Keratinocyte (primary cell): ENCODE measurements at regions not wholly inside any gene's neighbourhood (a gene's known extent, or its start where the extent isn't known, plus 50 kb on each side); places are given as distances from the start of the nearest gene placed in this dataset.
"Not testable (repeated sequence)": the region's sequence is repeated elsewhere in the genome, so short reads cannot be mapped to it uniquely, and the experiment has no call there.

Experiments used
- DNase-seq: peaks from one replicate; pipeline ENCODE4 v3.0.0-alpha.2; 2011; ENCODE audit warnings: low read depth, missing footprints, low spot score
- FAIRE-seq: peaks from 2 replicates; lab custom pipeline; 2011; peaks lifted over from hg19 to GRCh38; lab: Jason Lieb, UNC
- H2AFZ ChIP-seq: 2 replicates; pipeline ENCODE4 v1.6.0; 2012; ENCODE audit warnings: low read length, control low read depth, inconsistent platforms; ENCODE audit not compliant: control insufficient read depth
- H3K27ac ChIP-seq: 2 replicates; pipeline ENCODE4 v1.5.1; 2011; ENCODE audit warnings: low read length; ENCODE audit not compliant: control insufficient read depth, insufficient read depth
- H3K27me3 ChIP-seq: 3 replicates; pipeline ENCODE4 v1.6.0; 2011; ENCODE audit warnings: low read length; ENCODE audit not compliant: control insufficient read depth, insufficient read depth; ENCODE audit errors: extremely low read depth
- H3K36me3 ChIP-seq, 2 experiments: 2 replicates in 1 of 2; 3 replicates in 1 of 2; pipeline ENCODE4 v1.5.1; 2011; ENCODE audit warnings: low read length in 2 of 2, mild to moderate bottlenecking in 1 of 2; ENCODE audit not compliant: control insufficient read depth in 2 of 2, insufficient read depth in 2 of 2; ENCODE audit errors: extremely low read depth in 1 of 2
- H3K4me1 ChIP-seq: 3 replicates; pipeline ENCODE4 v1.5.1; 2011; ENCODE audit warnings: low read length; ENCODE audit not compliant: control insufficient read depth, insufficient read depth; ENCODE audit errors: extremely low read depth
- H3K4me2 ChIP-seq: 3 replicates; pipeline ENCODE4 v1.6.0; 2011; ENCODE audit warnings: low read depth, low read length; ENCODE audit not compliant: control insufficient read depth, insufficient read depth; ENCODE audit errors: extremely low read depth
- H3K4me3 ChIP-seq, 3 experiments: fragments of 200-600 bp in 1 of 3; sonication (generic) in 1 of 3; 2 replicates in 2 of 3; 3 replicates in 1 of 3; pipeline ENCODE4 v1.5.1; 2011 to 2016; ENCODE audit warnings: low read length in 3 of 3, mild to moderate bottlenecking in 3 of 3, control low read depth in 2 of 3, inconsistent platforms in 1 of 3, low read depth in 1 of 3, mixed read lengths in 1 of 3, mixed run types in 1 of 3, moderate library complexity in 1 of 3; ENCODE audit not compliant: control insufficient read depth in 2 of 3, insufficient read depth in 2 of 3; ENCODE audit errors: extremely low read depth in 1 of 3
- H3K79me2 ChIP-seq: 2 replicates; pipeline ENCODE4 v1.6.0; 2012; ENCODE audit warnings: low read length; ENCODE audit not compliant: control insufficient read depth, insufficient read depth
- H3K9ac ChIP-seq: 3 replicates; pipeline ENCODE4 v1.6.0; 2011; ENCODE audit warnings: low read length; ENCODE audit not compliant: control insufficient read depth, insufficient read depth; ENCODE audit errors: extremely low read depth
- H3K9me1 ChIP-seq: 3 replicates; pipeline ENCODE4 v1.6.0; 2011; ENCODE audit warnings: low read length; ENCODE audit not compliant: control insufficient read depth, insufficient read depth; ENCODE audit errors: extremely low read depth
- H3K9me3 ChIP-seq: 2 replicates; pipeline ENCODE4 v1.5.1; 2012; ENCODE audit warnings: low read depth, low read length; ENCODE audit not compliant: control insufficient read depth
- H4K20me1 ChIP-seq: 3 replicates; pipeline ENCODE4 v1.6.0; 2011; ENCODE audit warnings: low read length; ENCODE audit not compliant: control insufficient read depth, insufficient read depth; ENCODE audit errors: extremely low read depth
- dilution Hi-C: fragments of 300-500 bp; cut with MboI; formaldehyde crosslinking; loops from one replicate; pipeline ENCODE4 v1.7.0; 2020; ENCODE audit warnings: low sequenced_read_pairs; ENCODE audit not compliant: extremely low pct_ligation_motif_present

GRCh38 chr2:111497270-111497669 is 376.6 kb downstream of the BCL2L11 start:
- H3K4me2 ChIP-seq, H3K9me3 ChIP-seq, DNase-seq, H3K9ac ChIP-seq, H3K27me3 ChIP-seq, H3K27ac ChIP-seq, H3K36me3 ChIP-seq, dilution Hi-C loops, H4K20me1 ChIP-seq, H3K9me1 ChIP-seq, H3K4me3 ChIP-seq, H2AFZ ChIP-seq: not testable (repeated sequence)
- H3K4me1 ChIP-seq, result peaks cover 20% of the 10 kb centered on the region
- peak; percentile 82 for FAIRE-seq
- H3K79me2 ChIP-seq, result peaks cover 14% of the 10 kb centered on the region

DNA sequence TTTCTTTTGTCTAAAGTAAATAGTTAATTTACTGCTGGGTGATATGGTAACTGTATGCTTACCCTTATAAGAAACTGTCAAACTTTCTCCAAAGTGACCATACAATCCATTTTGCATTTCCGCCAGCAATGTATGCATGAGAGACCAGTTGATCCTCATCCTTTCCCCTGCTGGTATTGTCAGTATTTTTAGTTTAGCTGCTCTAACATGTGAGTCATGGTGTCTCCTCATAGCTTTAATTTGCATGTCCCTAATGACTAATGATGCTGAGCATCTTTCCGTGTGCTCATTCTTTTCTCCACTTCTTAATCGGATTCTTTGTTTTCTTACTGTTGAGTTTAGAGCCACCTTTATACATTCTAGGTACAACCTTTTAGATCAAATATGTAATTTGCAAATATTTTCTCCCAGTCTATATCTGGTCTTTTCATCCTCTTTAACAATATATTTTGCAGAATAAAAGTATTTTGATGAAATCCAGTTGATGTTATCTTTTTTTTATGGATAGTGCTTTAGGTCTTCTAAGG is 379.9 kb downstream of the BCL2L11 start:
- H3K36me3 ChIP-seq, H3K9me3 ChIP-seq, H3K27ac ChIP-seq, dilution Hi-C loops, H3K9ac ChIP-seq, H2AFZ ChIP-seq, H3K9me1 ChIP-seq, H3K4me2 ChIP-seq, H3K27me3 ChIP-seq, DNase-seq, H3K4me3 ChIP-seq, H3K79me2 ChIP-seq, H4K20me1 ChIP-seq: not testable (repeated sequence)
- peaks cover 20% of the 10 kb centered on the region for H3K4me1 ChIP-seq
- peak; percentile 77 for FAIRE-seq

DNA sequence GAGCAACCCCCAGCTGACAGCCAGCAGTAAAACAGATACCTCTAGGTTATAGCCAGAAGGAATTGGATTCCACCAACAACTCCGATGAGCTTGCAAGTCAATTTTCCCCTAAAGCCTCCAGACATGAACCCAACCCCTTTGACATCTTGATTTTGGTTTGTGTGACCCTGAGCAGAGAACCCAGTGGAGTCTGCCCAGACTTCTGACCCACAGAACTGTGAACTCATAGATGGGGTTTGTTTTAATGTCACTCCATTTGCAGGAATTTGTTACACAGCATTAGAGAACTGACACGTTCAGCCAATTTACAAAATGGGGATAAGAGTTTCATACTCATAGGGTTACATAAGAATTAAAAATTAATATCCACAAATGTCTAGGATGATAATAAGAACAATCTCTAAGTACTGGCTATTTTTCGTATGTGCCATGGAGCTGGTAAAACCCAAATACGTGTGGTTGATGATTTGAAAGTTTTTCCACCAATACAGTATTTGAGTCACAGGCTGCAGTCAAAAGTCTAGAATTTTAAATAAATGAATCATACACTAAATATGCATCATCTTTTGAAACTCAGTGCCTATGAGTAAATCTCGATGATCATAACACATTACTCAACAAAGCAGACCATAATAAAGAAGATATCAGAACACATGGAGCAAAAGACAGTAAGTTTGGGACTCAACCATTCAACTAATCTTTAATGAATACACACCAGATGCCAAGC is 380.0 kb downstream of the ANAPC1 start:
- H3K4me1 ChIP-seq, H3K9me3 ChIP-seq, H3K9me1 ChIP-seq, H3K79me2 ChIP-seq, H3K9ac ChIP-seq, dilution Hi-C loops, H3K4me3 ChIP-seq, H2AFZ ChIP-seq, DNase-seq, H3K4me2 ChIP-seq, H3K36me3 ChIP-seq, H4K20me1 ChIP-seq, H3K27me3 ChIP-seq, H3K27ac ChIP-seq: not testable (repeated sequence)
- peak; percentile 51 for FAIRE-seq

DNA sequence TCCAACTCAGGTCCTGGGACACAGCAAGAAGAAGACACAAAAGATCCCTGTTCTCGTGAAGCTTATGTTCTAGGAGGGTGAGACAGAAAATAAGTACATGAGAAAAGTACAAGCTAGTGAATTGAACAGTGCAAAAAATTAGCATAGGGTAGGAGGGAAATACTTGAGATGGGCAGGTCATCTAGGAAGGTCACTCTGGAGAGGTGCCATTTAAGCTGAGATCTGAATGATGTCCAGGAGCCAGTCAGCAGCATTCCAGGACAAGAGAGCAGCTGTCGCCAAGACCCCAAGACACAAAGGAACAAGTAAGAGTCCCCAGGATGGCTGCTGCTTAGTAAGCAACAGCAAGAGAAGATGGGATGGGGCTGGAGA is 379.4 kb downstream of the ANAPC1 start:
- H3K36me3 ChIP-seq, H4K20me1 ChIP-seq, FAIRE-seq, H3K4me2 ChIP-seq, DNase-seq, H3K27ac ChIP-seq, H3K4me3 ChIP-seq, H3K4me1 ChIP-seq, H3K9ac ChIP-seq, H3K79me2 ChIP-seq, H3K9me1 ChIP-seq, dilution Hi-C loops, H2AFZ ChIP-seq, H3K9me3 ChIP-seq, H3K27me3 ChIP-seq: not testable (repeated sequence)

- H3K9me1 ChIP-seq, H3K4me2 ChIP-seq, H3K27me3 ChIP-seq, H4K20me1 ChIP-seq, FAIRE-seq, H3K79me2 ChIP-seq, dilution Hi-C loops, H3K36me3 ChIP-seq, H3K9me3 ChIP-seq, H3K9ac ChIP-seq, H2AFZ ChIP-seq, H3K27ac ChIP-seq, H3K4me1 ChIP-seq, H3K4me3 ChIP-seq, DNase-seq: not testable (repeated sequence)
These were observed 378.7 kb downstream of the ANAPC1 start for GRCh38 chr2:111505267-111505666.
